ENCODE measurements at regions not wholly inside any gene's neighbourhood (a gene's known extent, or its start where the extent isn't known, plus 50 kb on each side); places are given as distances from the start of the nearest gene placed in this dataset.

DNA sequence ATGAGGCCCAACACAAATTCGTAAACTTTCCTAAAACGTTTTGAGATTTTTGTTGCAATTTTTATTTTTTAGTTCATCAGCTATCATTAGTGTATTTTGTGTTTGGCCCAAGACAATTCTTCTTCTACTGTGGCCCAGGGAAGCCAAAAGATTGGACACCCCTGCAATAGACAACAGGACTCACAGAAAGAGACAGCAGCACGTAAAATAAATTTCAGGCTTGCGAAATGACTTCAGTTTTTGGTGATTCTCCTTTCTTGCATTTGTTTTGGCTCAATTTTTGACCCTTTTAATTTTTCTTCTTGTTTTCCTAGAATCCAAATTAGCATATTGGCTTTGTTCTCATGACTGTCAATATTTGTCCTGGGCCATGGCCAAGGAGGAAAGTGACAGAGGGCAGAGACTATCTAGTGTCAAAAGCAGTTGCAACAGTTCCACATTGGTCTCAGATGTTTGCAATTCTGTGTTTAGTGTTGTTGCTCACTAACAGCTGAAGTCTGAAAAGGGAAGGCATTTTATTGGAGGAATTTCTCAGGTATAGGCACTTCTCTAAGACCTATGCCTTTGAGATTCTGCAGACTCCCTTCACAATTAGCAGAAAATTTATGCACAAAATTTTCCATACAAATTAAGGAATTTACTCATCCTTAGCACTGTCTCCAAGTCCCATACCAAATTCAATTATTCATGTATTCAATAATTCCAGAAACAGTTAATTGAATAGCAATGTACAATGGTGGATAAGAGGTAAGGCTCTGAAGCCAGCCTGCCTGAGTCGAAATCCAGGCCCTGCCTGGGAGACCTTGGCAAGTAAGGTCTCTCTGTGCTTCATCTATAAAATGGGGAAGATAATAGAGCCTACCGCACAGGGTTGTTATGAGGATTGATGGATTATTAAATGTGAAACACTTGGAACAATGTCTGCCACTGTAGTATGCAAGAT lies 160.9 kb upstream of the IVNS1ABP start:
- DNase-seq (ENCODE audit: low read depth) = no peak
- TF ChIP-seq, protein P1, sequence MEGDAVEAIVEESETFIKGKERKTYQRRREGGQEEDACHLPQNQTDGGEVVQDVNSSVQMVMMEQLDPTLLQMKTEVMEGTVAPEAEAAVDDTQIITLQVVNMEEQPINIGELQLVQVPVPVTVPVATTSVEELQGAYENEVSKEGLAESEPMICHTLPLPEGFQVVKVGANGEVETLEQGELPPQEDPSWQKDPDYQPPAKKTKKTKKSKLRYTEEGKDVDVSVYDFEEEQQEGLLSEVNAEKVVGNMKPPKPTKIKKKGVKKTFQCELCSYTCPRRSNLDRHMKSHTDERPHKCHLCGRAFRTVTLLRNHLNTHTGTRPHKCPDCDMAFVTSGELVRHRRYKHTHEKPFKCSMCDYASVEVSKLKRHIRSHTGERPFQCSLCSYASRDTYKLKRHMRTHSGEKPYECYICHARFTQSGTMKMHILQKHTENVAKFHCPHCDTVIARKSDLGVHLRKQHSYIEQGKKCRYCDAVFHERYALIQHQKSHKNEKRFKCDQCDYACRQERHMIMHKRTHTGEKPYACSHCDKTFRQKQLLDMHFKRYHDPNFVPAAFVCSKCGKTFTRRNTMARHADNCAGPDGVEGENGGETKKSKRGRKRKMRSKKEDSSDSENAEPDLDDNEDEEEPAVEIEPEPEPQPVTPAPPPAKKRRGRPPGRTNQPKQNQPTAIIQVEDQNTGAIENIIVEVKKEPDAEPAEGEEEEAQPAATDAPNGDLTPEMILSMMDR (IDR thresholded peaks at IDR 0.05; ENCODE audit: insufficient read depth, low read depth, low read length) = no peak
- H3K4me3 ChIP-seq (ENCODE audit: low read depth, low read length) = no peak overlapping the region

DNA sequence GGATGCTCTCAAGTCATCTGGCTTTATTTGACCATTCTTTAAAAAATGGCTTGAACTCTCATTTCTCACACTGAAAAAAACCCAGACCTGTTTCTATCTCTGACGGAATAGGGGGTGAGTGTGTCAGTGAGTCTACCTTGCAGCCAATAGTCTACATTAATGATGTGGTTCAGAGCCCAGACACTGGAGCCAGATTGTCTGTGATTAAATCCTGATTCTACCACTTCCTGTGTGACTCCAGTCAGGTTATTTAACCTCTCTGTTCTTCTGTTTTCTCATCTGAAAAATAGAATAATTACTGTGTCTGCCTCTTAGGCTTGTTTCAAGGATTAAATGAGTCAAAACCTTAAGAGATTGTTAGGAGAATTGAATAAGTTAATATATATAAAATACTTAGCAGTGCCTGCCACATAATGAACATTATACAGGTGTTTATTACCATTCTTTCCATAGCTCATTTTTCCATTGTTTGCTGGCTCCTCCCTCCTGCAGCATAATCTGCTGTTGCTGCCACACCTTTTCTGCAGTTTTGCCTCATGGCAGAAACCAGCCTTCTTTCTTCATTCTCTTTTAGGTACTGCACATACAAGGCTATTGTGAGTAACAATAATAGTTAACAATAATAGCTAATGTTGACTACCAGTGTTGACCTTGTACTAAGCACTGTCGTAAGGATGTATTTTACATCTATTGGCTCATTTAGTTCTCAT lies 157.6 kb upstream of the IVNS1ABP start:
- no peak overlapping the region for H3K4me3 ChIP-seq (ENCODE audit: low read depth, low read length)
- DNase-seq (ENCODE audit: low read depth) = no peak
- TF ChIP-seq, protein P1 (IDR thresholded peaks at IDR 0.05; ENCODE audit: insufficient read depth, low read depth, low read length) = no peak

DNA sequence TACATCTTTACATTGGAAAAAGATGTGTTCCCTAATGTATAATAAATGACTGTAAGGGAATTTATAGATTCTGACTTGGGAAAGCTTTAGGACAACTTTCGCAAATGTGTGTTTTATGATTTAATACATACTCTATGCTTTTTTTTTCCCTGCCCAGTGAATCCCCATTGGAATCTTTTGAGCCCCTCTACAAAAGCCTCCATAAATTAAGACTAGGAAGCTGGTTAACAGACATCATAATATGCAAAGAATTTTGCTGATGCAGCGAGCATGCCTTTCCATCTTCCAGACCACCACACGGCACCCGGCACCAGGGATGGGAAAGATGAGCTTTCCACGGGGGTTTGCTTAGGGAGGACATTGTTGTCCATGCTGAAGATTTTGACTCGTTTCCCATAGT lies 156.1 kb upstream of the IVNS1ABP start:
- TF ChIP-seq, protein P1 (IDR thresholded peaks at IDR 0.05; ENCODE audit: insufficient read depth, low read depth, low read length) = no peak
- DNase-seq (ENCODE audit: low read depth) = no peak
- H3K4me3 ChIP-seq (ENCODE audit: low read depth, low read length) = no peak overlapping the region

DNA sequence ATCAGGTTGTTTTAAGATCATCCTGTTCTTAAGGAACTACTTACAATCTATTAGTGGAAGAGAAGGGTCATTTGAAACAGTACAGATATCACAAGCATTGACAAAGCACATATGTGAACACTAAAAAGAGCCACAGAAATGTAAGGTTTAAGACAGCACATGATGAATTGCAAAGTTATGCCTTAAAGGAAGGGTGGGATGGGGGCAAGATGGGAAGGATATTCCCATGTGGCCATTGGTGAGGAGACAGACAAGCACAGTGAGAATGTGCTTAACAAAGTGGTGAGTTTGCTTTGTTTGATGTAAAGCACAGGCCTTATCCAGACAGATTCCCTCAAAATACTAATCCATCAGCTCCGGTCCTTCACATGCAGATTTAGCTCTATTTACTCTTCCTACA lies 151.6 kb upstream of the IVNS1ABP start:
- no peak for DNase-seq (ENCODE audit: low read depth)
- no peak overlapping the region for H3K4me3 ChIP-seq (ENCODE audit: low read depth, low read length)
- TF ChIP-seq, protein P1 (IDR thresholded peaks at IDR 0.05; ENCODE audit: insufficient read depth, low read depth, low read length) = no peak

DNA sequence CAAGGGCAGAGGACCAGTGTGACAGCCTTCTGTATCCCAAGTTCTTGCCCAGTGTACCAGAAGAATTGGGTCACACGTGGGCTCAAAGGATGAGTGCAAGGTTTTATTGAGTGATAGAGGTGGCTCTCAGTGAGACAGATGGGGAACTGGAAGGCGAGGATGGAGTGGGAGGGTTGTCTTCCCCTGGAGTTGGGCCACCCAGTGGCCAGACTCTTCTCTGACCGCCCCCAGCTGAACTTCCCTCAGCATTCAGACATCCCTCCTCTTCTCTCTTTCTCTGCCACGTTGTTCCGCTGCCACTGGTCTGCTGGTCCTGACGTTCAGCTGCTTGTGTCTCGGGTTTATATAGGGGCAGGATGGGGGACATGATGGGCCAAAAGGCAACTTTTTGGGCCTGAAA lies 150.1 kb upstream of the IVNS1ABP start:
- TF ChIP-seq, protein P1 (IDR thresholded peaks at IDR 0.05; ENCODE audit: insufficient read depth, low read depth, low read length) = no peak
- no peak overlapping the region for H3K4me3 ChIP-seq (ENCODE audit: low read depth, low read length)
- DNase-seq (ENCODE audit: low read depth) = no peak

DNA sequence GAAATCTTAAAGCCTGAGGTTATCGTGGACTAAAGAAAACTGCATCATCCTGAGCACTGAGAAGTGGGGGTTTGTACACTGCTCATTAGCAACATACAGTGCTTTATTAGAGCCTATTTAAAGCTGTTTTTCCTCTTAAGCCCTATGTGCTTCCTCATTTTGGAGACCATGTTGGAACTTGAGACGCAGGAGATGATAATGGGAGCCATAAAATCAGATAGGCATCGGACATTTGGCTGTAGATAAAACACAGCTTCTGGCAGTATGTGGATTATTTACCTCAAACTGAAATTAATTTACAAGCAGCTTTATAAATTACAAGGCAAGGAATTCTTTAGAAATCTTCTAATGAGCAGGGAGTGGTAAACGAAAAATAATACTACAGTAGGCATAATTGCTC lies 147.7 kb upstream of the IVNS1ABP start:
- H3K4me3 ChIP-seq (ENCODE audit: low read depth, low read length) = no peak overlapping the region
- DNase-seq (ENCODE audit: low read depth) = no peak
- TF ChIP-seq, protein P1 (IDR thresholded peaks at IDR 0.05; ENCODE audit: insufficient read depth, low read depth, low read length) = no peak
